ENCODE measurements at regions not wholly inside any gene's neighbourhood (a gene's known extent, or its start where the extent isn't known, plus 50 kb on each side); places are given as distances from the start of the nearest gene placed in this dataset.
A peak's percentile ranks its signal among the peaks of the same experiment; 100 is the strongest.
"Not testable (repeated sequence)": the region's sequence is repeated elsewhere in the genome, so short reads cannot be mapped to it uniquely, and the experiment has no call there.

- POLR2A ChIA-PET: no interaction called here
- peak; percentile 64 for DNase-seq
- CTCF ChIA-PET: interaction anchor here (1.3 kb wide), 1 partner anchor 1535 kb away, joined by 7 read pairs; no protein-coding TSS in a partner anchor
- Mint-ChIP-seq H3K4me3 (no peak overlapping the region), H3K4me1 (no peaks in the 10 kb centered on the region), H3K27ac (no peak overlapping the region), H3K9me3 (no peaks in the 10 kb centered on the region), H3K27me3 (peaks cover 2% of the 10 kb centered on the region), H3K36me3 (ENCODE audit: low read depth) (no peaks in the 10 kb centered on the region)
Observed at GRCh38 chr5:90264689-90265544, 144.6 kb downstream of the CETN3 start.

DNA sequence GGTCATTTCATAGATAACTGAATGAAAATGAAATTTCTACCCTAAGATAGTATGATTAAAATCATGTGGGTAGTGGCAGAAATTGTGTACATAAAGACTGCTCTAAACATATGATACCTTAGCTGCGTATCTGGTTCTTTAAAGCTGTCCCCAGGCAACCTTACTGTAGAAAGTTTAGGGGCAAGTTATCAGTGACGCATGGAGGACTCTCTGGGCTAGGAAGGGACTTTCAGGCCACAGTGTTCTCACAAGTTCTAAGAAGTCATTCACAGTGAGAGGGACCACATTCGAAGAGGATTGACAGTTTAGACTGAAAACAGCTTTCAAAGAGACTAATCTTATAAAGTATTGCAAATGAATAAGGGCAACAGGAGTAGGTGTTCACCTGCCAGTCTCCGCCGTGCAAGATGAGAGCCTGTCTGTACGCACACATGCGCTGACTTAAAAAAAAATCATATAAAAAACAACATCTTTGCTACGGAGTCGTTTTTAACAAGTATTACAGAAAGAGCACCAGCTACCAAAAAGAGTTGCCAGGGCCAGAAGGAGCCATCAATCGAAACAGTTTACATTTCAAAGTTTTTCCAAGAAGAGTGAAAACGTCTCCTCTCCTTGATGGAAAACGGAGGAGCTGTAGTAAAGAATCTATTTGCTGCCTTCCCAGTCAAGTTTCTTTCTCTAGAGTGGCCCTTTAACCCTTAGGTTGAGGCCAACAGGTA is 146.3 kb downstream of the CETN3 start:
- ChIA-PET CTCF (no interaction called here), POLR2A (no interaction called here)
- no peaks in the 10 kb centered on the region for H3K9me3 Mint-ChIP-seq
- H3K36me3 Mint-ChIP-seq (ENCODE audit: low read depth): no peaks in the 10 kb centered on the region
- no peak overlapping the region for H3K27ac Mint-ChIP-seq
- peaks cover 2% of the 10 kb centered on the region for H3K27me3 Mint-ChIP-seq
- no peaks in the 10 kb centered on the region for H3K4me1 Mint-ChIP-seq
- H3K4me3 Mint-ChIP-seq: no peak overlapping the region
- no peak for DNase-seq

DNA sequence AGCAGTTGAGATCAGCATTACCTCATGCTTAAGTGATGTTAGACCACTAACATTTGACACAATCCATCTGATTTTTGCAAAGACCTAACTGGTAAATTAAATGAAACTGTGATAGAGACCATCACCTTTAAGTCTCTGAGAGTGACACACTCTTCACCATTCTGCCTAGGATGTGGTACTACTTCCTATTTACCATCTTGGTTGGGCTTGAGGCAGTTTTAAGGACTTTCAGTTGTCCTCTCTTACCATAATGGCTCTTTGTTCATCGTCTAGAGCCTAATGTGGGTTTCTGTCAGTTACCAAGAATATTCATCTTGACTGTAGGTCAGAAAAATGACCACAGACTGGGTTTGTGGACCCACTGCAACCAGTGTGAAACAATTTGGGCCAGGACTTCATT is 158.1 kb downstream of the CETN3 start:
- no peak overlapping the region for H3K27ac Mint-ChIP-seq
- H3K36me3 Mint-ChIP-seq (ENCODE audit: low read depth): no peaks in the 10 kb centered on the region
- H3K4me3 Mint-ChIP-seq: no peak overlapping the region
- H3K27me3 Mint-ChIP-seq: no peaks in the 10 kb centered on the region
- CTCF ChIA-PET: interaction anchor here (0.5 to 0.6 kb wide), 2 partner anchors 9 to 216 kb away, joined by 3 to 4 read pairs; no protein-coding TSS in a partner anchor
- POLR2A ChIA-PET: no interaction called here
- no peak for DNase-seq
- H3K4me1 Mint-ChIP-seq: no peaks in the 10 kb centered on the region
- no peaks in the 10 kb centered on the region for H3K9me3 Mint-ChIP-seq

GRCh38 chr5:90248640-90249039 is 160.9 kb downstream of the CETN3 start:
- POLR2A ChIA-PET: no interaction called here

GRCh38 chr5:90243848-90244247 is 165.7 kb downstream of the CETN3 start:
- H3K4me3 Mint-ChIP-seq; DNase-seq; H3K36me3 Mint-ChIP-seq (ENCODE audit: low read depth); POLR2A ChIA-PET; H3K9me3 Mint-ChIP-seq; CTCF ChIA-PET; H3K27ac Mint-ChIP-seq; H3K27me3 Mint-ChIP-seq; H3K4me1 Mint-ChIP-seq: not testable (repeated sequence)

More at GRCh38 chr5:90248640-90249039, 160.9 kb downstream of the CETN3 start:
- no peaks in the 10 kb centered on the region for H3K36me3 Mint-ChIP-seq (ENCODE audit: low read depth)
- no peaks in the 10 kb centered on the region for H3K4me1 Mint-ChIP-seq
- H3K4me3 Mint-ChIP-seq: no peak overlapping the region
- CTCF ChIA-PET: no interaction called here
- DNase-seq: no peak
- H3K9me3 Mint-ChIP-seq: peaks cover 6% of the 10 kb centered on the region
- H3K27me3 Mint-ChIP-seq: no peaks in the 10 kb centered on the region
- no peak overlapping the region for H3K27ac Mint-ChIP-seq

DNA sequence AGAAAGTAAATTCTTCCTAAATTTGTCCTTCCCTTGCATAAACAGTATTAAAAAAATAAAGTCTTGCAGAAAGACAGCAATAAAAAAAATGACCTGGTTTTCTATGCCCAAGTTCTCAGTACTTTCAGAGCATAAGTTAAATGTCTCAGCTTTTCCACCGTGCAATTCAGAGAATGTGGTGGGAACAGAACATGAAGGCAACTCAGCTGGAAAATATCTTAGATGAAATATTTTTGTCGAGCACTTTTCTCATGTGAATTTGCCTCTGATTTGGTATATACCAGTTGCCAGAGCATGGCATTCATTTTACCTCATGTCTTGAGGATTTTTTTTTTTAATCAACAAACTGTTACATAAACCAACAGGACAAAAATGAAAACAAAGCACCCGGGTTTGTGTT is 176.1 kb downstream of the CETN3 start:
- CTCF ChIA-PET: no interaction called here
- POLR2A ChIA-PET: no interaction called here

DNA sequence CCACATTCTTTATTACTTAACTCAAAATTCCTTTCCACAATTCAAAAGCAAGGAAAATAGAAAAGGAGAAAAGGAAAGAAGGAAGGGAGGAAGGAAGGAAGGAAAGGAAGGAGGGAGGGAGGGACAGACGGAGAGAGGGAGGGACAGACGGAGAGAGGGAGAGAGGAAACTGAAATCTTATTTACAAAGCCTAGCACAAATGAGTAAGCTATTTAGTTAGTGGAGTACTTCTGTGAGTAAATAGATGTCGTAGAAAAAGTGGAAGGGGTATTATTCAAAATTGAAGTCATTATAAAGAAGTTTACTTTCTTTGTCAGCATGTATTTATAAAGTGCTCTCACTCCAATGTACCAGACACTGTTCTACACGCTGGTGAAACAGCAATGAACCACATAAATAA is 177.9 kb downstream of the CETN3 start:
- no peaks in the 10 kb centered on the region for H3K36me3 Mint-ChIP-seq (ENCODE audit: low read depth)
- no peaks in the 10 kb centered on the region for H3K27me3 Mint-ChIP-seq
- DNase-seq: no peak
- no peak overlapping the region for H3K4me3 Mint-ChIP-seq
- H3K27ac Mint-ChIP-seq: no peak overlapping the region
- no peaks in the 10 kb centered on the region for H3K9me3 Mint-ChIP-seq
- POLR2A ChIA-PET: no interaction called here
- no peaks in the 10 kb centered on the region for H3K4me1 Mint-ChIP-seq
- CTCF ChIA-PET: no interaction called here

More for the DNA sequence above, 176.1 kb downstream of the CETN3 start:
- Mint-ChIP-seq H3K4me3 (no peak overlapping the region), H3K36me3 (ENCODE audit: low read depth) (no peaks in the 10 kb centered on the region), H3K27ac (no peak overlapping the region), H3K4me1 (no peaks in the 10 kb centered on the region), H3K9me3 (no peaks in the 10 kb centered on the region), H3K27me3 (no peaks in the 10 kb centered on the region)
- DNase-seq: no peak

GRCh38 chr5:90227683-90228082 is 181.9 kb downstream of the CETN3 start:
- Mint-ChIP-seq H3K9me3 (no peaks in the 10 kb centered on the region), H3K27me3 (no peaks in the 10 kb centered on the region), H3K27ac (no peak overlapping the region), H3K36me3 (ENCODE audit: low read depth) (no peaks in the 10 kb centered on the region), H3K4me3 (no peak overlapping the region), H3K4me1 (no peaks in the 10 kb centered on the region)
- DNase-seq: no peak
- ChIA-PET CTCF (no interaction called here), POLR2A (no interaction called here)

GRCh38 chr5:90226433-90227099 is 183.0 kb downstream of the CETN3 start:
- no peaks in the 10 kb centered on the region for H3K36me3 Mint-ChIP-seq (ENCODE audit: low read depth)
- DNase-seq: no peak
- H3K4me1 Mint-ChIP-seq: no peaks in the 10 kb centered on the region
- H3K4me3 Mint-ChIP-seq: no peak overlapping the region
- ChIA-PET CTCF (no interaction called here), POLR2A (no interaction called here)
- H3K9me3 Mint-ChIP-seq: no peaks in the 10 kb centered on the region
- H3K27ac Mint-ChIP-seq: no peak overlapping the region
- H3K27me3 Mint-ChIP-seq: no peaks in the 10 kb centered on the region

DNA sequence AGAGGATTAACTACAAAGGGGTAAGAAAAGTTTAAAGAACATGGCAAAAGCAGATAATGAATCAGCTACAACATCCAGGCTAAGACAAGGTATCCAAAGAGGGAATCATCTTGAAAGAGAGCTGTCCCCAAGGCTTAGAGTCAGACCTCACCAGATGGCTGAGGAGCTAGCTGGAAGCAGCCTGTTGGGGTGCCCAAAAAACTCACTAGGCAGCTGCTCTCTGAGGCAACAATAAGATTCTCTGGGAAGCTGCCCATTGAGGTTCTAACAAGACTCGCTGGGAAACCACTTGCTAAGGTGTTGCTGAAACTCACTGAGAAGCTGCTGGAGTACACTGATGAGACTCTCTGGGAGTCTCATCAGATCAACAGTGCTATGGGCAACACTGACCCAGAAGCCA is 185.2 kb downstream of the CETN3 start:
- Mint-ChIP-seq H3K9me3 (no peaks in the 10 kb centered on the region), H3K4me1 (no peaks in the 10 kb centered on the region), H3K27ac (no peak overlapping the region), H3K27me3 (no peaks in the 10 kb centered on the region), H3K36me3 (ENCODE audit: low read depth) (no peaks in the 10 kb centered on the region), H3K4me3 (no peak overlapping the region)
- POLR2A ChIA-PET: no interaction called here
- no peak for DNase-seq
- CTCF ChIA-PET: interaction anchor here (1.0 kb wide), 1 partner anchor 90 kb away, joined by 3 read pairs; no protein-coding TSS in a partner anchor

GRCh38 chr5:90223756-90224155 is 185.8 kb downstream of the CETN3 start:
- Mint-ChIP-seq H3K27ac (no peak overlapping the region), H3K4me3 (no peak overlapping the region), H3K4me1 (no peaks in the 10 kb centered on the region), H3K27me3 (no peaks in the 10 kb centered on the region), H3K9me3 (no peaks in the 10 kb centered on the region), H3K36me3 (ENCODE audit: low read depth) (no peaks in the 10 kb centered on the region)
- POLR2A ChIA-PET: no interaction called here
- CTCF ChIA-PET: no interaction called here
- DNase-seq: no peak

DNA sequence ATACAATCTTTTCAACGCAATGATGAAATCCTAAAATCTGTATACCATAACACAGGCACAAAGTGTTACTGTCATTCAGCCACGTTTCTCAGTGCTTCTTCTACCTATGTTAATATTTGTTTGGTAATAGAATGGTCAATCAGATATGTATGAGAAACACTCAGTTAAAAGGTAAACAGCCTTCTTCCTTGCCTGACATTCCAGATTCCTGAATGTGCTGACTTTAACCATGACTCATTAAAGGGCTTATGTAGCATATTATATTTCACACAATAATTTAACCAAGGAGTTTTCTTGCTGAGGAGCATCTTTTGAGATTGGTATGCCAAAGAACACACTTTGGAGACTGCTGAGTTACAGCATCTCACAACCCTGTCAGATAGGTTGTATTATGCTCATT is 187.6 kb downstream of the CETN3 start:
- no peak overlapping the region for H3K27ac Mint-ChIP-seq
- H3K4me1 Mint-ChIP-seq: no peaks in the 10 kb centered on the region
- H3K36me3 Mint-ChIP-seq (ENCODE audit: low read depth): no peaks in the 10 kb centered on the region
- H3K27me3 Mint-ChIP-seq: no peaks in the 10 kb centered on the region
- ChIA-PET POLR2A (no interaction called here), CTCF (no interaction called here)
- no peaks in the 10 kb centered on the region for H3K9me3 Mint-ChIP-seq
- no peak for DNase-seq
- H3K4me3 Mint-ChIP-seq: no peak overlapping the region

- Mint-ChIP-seq H3K27ac (no peak overlapping the region), H3K9me3 (no peaks in the 10 kb centered on the region), H3K36me3 (ENCODE audit: low read depth) (no peaks in the 10 kb centered on the region), H3K27me3 (no peaks in the 10 kb centered on the region), H3K4me1 (no peaks in the 10 kb centered on the region), H3K4me3 (no peak overlapping the region)
- ChIA-PET POLR2A (no interaction called here), CTCF (no interaction called here)
- no peak for DNase-seq
Observed at GRCh38 chr5:90220554-90220953, 189.0 kb downstream of the CETN3 start.
